Nephron (organoid): ENCODE measurements at regions not wholly inside any gene's neighbourhood (a gene's known extent, or its start where the extent isn't known, plus 50 kb on each side); places are given as distances from the start of the nearest gene placed in this dataset.

Experiments
- H3K27ac Mint-ChIP-seq, 3 experiments: 2 replicates each; pipeline ENCODE4 v1.8.0; 2020; ENCODE audit warnings: mixed read lengths in 3 of 3, mild to moderate bottlenecking in 2 of 3, moderate library complexity in 1 of 3
- H3K27me3 Mint-ChIP-seq: 2 replicates; pipeline ENCODE4 v1.8.0; 2021; ENCODE audit warnings: low read depth, mild to moderate bottlenecking, moderate library complexity, mixed read lengths
- H3K36me3 Mint-ChIP-seq: 2 replicates; pipeline ENCODE4 v1.8.0; 2020; ENCODE audit warnings: low read depth, mixed read lengths
- H3K4me1 Mint-ChIP-seq: 2 replicates; pipeline ENCODE4 v1.8.0; 2020; ENCODE audit warnings: mixed read lengths
- H3K4me3 Mint-ChIP-seq, 3 experiments: 2 replicates each; pipeline ENCODE4 v1.8.0; 2020; ENCODE audit warnings: mild to moderate bottlenecking in 3 of 3, mixed read lengths in 3 of 3, moderate library complexity in 2 of 3
- H3K9me3 Mint-ChIP-seq: 2 replicates; pipeline ENCODE4 v1.8.0; 2020; ENCODE audit warnings: mixed read lengths
- TF ChIP-seq, protein P1 (sequence below), 3 experiments: fragments of 200-600 bp; sonication (generic); IDR thresholded peaks; one replicate each; pipeline ENCODE4 v1.5.0; 2021; ENCODE audit warnings: antibody characterized with exemption in 3 of 3; ENCODE audit not compliant: unreplicated experiment in 3 of 3

DNA sequence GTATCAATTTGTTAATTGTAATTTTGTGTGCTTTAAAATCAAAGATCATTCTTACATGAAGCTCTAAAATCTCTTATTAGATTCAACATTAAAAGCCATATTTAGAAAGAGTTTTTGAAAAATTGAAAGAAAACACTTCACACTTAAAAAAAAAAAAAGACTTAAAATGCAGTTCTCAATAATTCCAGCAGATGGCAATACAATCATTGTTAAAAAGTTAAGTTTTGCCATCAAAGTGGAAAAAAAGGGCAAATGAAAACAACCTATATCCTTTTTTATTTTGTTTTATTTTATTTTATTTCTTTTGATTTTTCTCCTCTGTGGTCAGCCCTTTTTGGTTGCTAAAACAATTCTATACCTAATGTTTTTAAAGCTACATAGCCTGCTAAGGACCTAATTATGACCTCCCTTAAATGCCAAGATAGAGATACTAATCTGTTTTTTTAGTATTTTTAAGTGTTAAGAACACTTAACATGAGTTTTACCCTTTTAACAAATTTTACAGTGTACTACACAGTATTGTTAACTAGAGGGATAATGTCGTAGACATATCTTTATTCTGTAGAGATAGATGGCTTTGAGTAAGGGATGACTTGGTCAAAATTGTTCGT, 154.2 kb upstream of the DAB2 start:
- H3K27ac Mint-ChIP-seq: peak overlapping the region; percentile 48 to 80 (median 57)
- peaks cover 26% of the 10 kb centered on the region for H3K4me1 Mint-ChIP-seq
- H3K27me3 Mint-ChIP-seq: no peaks in the 10 kb centered on the region
- H3K36me3 Mint-ChIP-seq: no peaks in the 10 kb centered on the region
- no peaks in the 10 kb centered on the region for H3K9me3 Mint-ChIP-seq
- H3K4me3 Mint-ChIP-seq: no peak overlapping the region
- TF ChIP-seq, protein P1, sequence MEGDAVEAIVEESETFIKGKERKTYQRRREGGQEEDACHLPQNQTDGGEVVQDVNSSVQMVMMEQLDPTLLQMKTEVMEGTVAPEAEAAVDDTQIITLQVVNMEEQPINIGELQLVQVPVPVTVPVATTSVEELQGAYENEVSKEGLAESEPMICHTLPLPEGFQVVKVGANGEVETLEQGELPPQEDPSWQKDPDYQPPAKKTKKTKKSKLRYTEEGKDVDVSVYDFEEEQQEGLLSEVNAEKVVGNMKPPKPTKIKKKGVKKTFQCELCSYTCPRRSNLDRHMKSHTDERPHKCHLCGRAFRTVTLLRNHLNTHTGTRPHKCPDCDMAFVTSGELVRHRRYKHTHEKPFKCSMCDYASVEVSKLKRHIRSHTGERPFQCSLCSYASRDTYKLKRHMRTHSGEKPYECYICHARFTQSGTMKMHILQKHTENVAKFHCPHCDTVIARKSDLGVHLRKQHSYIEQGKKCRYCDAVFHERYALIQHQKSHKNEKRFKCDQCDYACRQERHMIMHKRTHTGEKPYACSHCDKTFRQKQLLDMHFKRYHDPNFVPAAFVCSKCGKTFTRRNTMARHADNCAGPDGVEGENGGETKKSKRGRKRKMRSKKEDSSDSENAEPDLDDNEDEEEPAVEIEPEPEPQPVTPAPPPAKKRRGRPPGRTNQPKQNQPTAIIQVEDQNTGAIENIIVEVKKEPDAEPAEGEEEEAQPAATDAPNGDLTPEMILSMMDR (IDR thresholded peaks at IDR 0.05; ENCODE audit: unreplicated experiment in 3 of 3): peak; percentile 52 to 79 (median 65)

DNA sequence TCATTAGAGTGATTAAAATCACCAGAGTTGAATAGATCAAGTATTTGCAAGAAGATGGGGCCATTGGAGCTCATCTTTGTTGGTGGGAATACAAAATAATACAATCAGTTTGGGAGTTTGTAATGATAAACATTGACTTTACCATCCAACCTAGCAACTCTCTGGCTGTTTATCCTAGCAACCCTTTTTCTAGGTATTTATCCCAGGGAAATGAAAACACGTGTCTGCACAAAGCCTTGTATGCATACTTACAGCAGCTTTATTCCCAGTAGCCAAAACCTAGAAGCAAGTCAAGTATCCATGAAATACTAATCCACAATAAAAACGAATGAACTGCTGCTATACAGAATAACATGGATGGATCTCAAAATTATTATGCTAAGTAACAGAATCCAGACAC, 152.7 kb upstream of the DAB2 start:
- TF ChIP-seq, protein P1 (IDR thresholded peaks at IDR 0.05; ENCODE audit: unreplicated experiment in 3 of 3): no peak

DNA sequence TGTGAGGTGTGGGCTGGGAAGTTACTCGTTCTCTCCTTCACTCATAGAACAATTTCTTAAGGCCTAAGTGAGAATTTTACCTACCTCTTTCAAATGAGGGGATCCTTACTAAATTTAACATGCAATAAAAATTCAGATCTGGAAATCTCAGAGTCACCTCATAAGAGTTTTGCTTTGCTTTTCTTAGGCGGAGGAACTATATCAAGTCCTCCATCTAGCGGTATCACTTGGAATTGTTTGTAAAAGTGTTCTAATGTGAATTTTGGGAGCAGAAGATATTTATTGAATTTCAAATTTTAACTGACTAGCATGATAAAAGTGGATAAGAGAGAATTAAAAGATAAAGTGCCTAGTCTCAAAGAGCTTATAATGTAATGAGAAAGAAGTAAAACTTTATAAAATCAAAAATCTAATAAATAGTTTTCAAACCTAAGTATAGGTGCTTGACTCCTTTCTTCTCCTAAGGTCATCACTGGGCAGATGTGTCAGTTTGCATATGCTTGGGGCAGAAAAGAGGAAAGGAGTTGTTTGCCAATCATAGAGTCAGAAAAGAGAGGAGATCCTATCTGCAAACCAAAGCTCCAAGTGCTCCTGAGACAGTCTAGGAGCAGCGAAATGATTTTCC, 145.7 kb upstream of the DAB2 start:
- TF ChIP-seq, protein P1 (IDR thresholded peaks at IDR 0.05; ENCODE audit: unreplicated experiment in 3 of 3): peak; percentile 59 to 76 (median 63)
- Mint-ChIP-seq H3K4me1 (peaks cover 9% of the 10 kb centered on the region), H3K27me3 (no peaks in the 10 kb centered on the region), H3K4me3 (no peak overlapping the region), H3K9me3 (no peaks in the 10 kb centered on the region), H3K27ac (peak overlapping the region; percentile 63 to 79 (median 75)), H3K36me3 (no peaks in the 10 kb centered on the region)

More for the DNA sequence above, 152.7 kb upstream of the DAB2 start:
- Mint-ChIP-seq H3K9me3 (no peaks in the 10 kb centered on the region), H3K27me3 (no peaks in the 10 kb centered on the region), H3K36me3 (no peaks in the 10 kb centered on the region), H3K4me1 (peaks cover 22% of the 10 kb centered on the region), H3K27ac (no peak overlapping the region), H3K4me3 (no peak overlapping the region)

DNA sequence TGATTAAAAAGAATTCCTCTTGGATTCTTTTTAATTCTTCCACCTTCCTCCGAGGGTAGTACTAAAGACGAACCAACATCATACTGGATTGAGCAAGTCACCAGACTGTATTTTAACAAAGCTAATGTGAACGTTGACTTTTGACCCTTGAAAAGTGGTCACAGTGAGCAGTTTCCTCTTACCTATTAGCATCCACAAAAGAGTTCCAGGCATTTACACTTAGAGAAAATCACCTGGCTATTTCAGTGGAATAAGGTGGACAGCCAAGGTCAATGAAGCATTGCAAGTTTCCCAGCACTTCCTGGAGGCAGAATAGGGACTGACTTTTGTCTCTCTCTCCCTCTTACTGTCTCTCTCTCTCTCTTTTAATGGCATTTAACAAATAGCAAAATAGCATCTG, 145.1 kb upstream of the DAB2 start:
- Mint-ChIP-seq H3K9me3 (no peaks in the 10 kb centered on the region), H3K4me1 (peaks cover 9% of the 10 kb centered on the region), H3K4me3 (no peak overlapping the region), H3K27ac (peak overlapping the region; percentile 62 to 79 (median 75)), H3K36me3 (no peaks in the 10 kb centered on the region), H3K27me3 (no peaks in the 10 kb centered on the region)
- TF ChIP-seq, protein P1 (IDR thresholded peaks at IDR 0.05; ENCODE audit: unreplicated experiment in 3 of 3): no peak

DNA sequence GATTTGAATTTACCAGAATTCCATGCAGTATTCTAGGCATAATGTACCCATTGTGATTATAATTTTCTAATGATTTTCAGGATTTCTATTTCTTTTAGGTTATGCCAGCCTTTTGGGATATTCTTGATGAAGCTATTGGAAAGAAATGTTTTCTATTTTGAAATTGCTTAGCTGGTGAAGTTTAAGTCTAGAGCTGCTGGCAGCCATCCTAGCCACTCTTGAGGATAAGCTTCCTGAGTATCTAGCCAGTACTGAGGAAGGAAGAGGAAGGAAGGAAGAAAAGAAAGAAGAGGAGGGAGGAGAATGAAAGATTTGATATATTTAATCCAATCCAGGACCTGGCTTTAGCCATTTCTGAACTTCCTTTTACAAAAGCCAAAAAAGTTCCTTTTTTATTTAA, 142.1 kb upstream of the DAB2 start:
- H3K27ac Mint-ChIP-seq: peak overlapping the region; percentile 33 to 68 (median 56)
- TF ChIP-seq, protein P1 (IDR thresholded peaks at IDR 0.05; ENCODE audit: unreplicated experiment in 3 of 3): no peak
- no peaks in the 10 kb centered on the region for H3K9me3 Mint-ChIP-seq
- H3K27me3 Mint-ChIP-seq: no peaks in the 10 kb centered on the region
- no peaks in the 10 kb centered on the region for H3K36me3 Mint-ChIP-seq
- peaks cover 9% of the 10 kb centered on the region for H3K4me1 Mint-ChIP-seq
- H3K4me3 Mint-ChIP-seq: no peak overlapping the region

DNA sequence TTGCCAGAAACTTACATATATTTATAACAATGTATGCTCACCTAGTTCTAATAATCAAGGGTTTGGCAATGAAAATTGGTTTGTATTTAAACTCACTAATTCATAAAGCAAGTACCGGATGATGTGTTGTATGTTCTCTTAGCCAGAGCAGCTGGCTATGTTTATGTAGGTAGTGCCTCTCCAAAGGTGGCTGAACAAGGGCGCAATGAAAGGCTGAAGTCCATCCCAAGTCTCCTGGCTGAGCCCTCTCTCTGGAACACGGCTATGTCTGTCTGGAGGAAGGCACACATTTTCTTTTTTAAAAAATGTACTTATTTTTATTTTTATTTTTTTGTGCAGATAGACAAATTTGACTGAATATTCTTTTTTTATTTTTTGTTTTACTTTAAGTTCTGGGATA, 141.2 kb upstream of the DAB2 start:
- TF ChIP-seq, protein P1 (IDR thresholded peaks at IDR 0.05; ENCODE audit: unreplicated experiment in 3 of 3): no peak
- H3K36me3 Mint-ChIP-seq: no peaks in the 10 kb centered on the region
- H3K4me3 Mint-ChIP-seq: no peak overlapping the region
- no peaks in the 10 kb centered on the region for H3K9me3 Mint-ChIP-seq
- no peak overlapping the region for H3K27ac Mint-ChIP-seq
- H3K27me3 Mint-ChIP-seq: no peaks in the 10 kb centered on the region
- peaks cover 9% of the 10 kb centered on the region for H3K4me1 Mint-ChIP-seq
